Trophoblast cell (in vitro differentiated cells and primary cell): ENCODE measurements at regions not wholly inside any gene's neighbourhood (a gene's known extent, or its start where the extent isn't known, plus 50 kb on each side); places are given as distances from the start of the nearest gene placed in this dataset.

Experiments used
- DNase-seq, 2 donors: peaks; one replicate each; pipeline ENCODE4 v3.0.0-alpha.2; 2016
- H2AFZ ChIP-seq: 2 replicates; pipeline ENCODE4 v1.6.1; 2013; ENCODE audit warnings: low read length, moderate library complexity, mild to moderate bottlenecking; ENCODE audit not compliant: insufficient read depth, poor library complexity
- H2AK5ac ChIP-seq: 2 replicates; pipeline ENCODE4 v1.6.1; 2013; ENCODE audit warnings: mild to moderate bottlenecking, low read length
- H2BK120ac ChIP-seq: 2 replicates; pipeline ENCODE4 v1.6.1; 2013; ENCODE audit warnings: low read length, mild to moderate bottlenecking, moderate library complexity; ENCODE audit not compliant: insufficient read depth, poor library complexity
- H2BK12ac ChIP-seq: 2 replicates; pipeline ENCODE4 v1.6.1; 2013; ENCODE audit warnings: mild to moderate bottlenecking, low read length, moderate library complexity
- H2BK5ac ChIP-seq: 2 replicates; pipeline ENCODE4 v1.6.1; 2013; ENCODE audit warnings: low read length, low read depth, moderate library complexity, mild to moderate bottlenecking; ENCODE audit not compliant: poor library complexity
- H3K14ac ChIP-seq: 2 replicates; pipeline ENCODE4 v1.6.1; 2013; ENCODE audit warnings: mild to moderate bottlenecking, low read length
- H3K18ac ChIP-seq: 2 replicates; pipeline ENCODE4 v1.6.1; 2013; ENCODE audit warnings: mild to moderate bottlenecking, low read length
- H3K23ac ChIP-seq: 2 replicates; pipeline ENCODE4 v1.6.1; 2013; ENCODE audit warnings: low read length
- H3K27ac ChIP-seq: 2 replicates; pipeline ENCODE4 v1.5.1; 2013; ENCODE audit warnings: low read depth, mild to moderate bottlenecking, inconsistent platforms, low read length, moderate library complexity
- H3K27me3 ChIP-seq: 2 replicates; pipeline ENCODE4 v1.6.1; 2013; ENCODE audit warnings: inconsistent platforms, mild to moderate bottlenecking, low read length, moderate library complexity; ENCODE audit not compliant: insufficient read depth
- H3K36me3 ChIP-seq, 2 experiments: 1 replicate in 1 of 2; 2 replicates in 1 of 2; pipeline ENCODE4 v1.6.1; 2013; ENCODE audit warnings: low read length in 2 of 2, mild to moderate bottlenecking in 2 of 2, moderate library complexity in 1 of 2; ENCODE audit not compliant: insufficient read depth in 2 of 2, control insufficient read depth in 1 of 2
- H3K4ac ChIP-seq: 2 replicates; pipeline ENCODE4 v1.6.1; 2013; ENCODE audit warnings: low read depth, mild to moderate bottlenecking, low read length, moderate library complexity
- H3K4me1 ChIP-seq, 2 experiments: 1 replicate in 1 of 2; 2 replicates in 1 of 2; pipeline ENCODE4 v1.6.1; 2013; ENCODE audit warnings: low read length in 2 of 2, mild to moderate bottlenecking in 2 of 2, moderate library complexity in 1 of 2; ENCODE audit not compliant: insufficient read depth in 2 of 2, control insufficient read depth in 1 of 2
- H3K4me2 ChIP-seq: 2 replicates; pipeline ENCODE4 v1.6.1; 2013; ENCODE audit warnings: inconsistent platforms, mild to moderate bottlenecking, low read length, moderate library complexity
- H3K4me3 ChIP-seq: 2 replicates; pipeline ENCODE4 v1.5.1; 2013; ENCODE audit warnings: mild to moderate bottlenecking, low read depth, low read length, inconsistent platforms
- H3K79me1 ChIP-seq: one replicate; pipeline ENCODE4 v1.6.1; 2013; ENCODE audit warnings: low read length
- H3K79me2 ChIP-seq: 2 replicates; pipeline ENCODE4 v1.6.1; 2013; ENCODE audit warnings: low read length, mild to moderate bottlenecking; ENCODE audit not compliant: control insufficient read depth, insufficient read depth, poor library complexity
- H3K9ac ChIP-seq: 2 replicates; pipeline ENCODE4 v1.6.1; 2013; ENCODE audit warnings: mild to moderate bottlenecking, low read length
- H3K9me3 ChIP-seq: 2 replicates; pipeline ENCODE4 v1.6.1; 2013; ENCODE audit warnings: low read depth, mild to moderate bottlenecking, control low read depth, inconsistent platforms, low read length; ENCODE audit not compliant: insufficient read depth
- H4K12ac ChIP-seq: 2 replicates; pipeline ENCODE4 v1.6.1; 2013; ENCODE audit warnings: low read depth, mild to moderate bottlenecking, low read length, moderate library complexity
- H4K8ac ChIP-seq: 2 replicates; pipeline ENCODE4 v1.6.1; 2013; ENCODE audit warnings: low read depth, mild to moderate bottlenecking, low read length, moderate library complexity
- H4K91ac ChIP-seq: one replicate; pipeline ENCODE4 v1.6.1; 2013; ENCODE audit warnings: low read depth, mild to moderate bottlenecking, low read length, moderate library complexity
- WGBS: extraction: QIAGEN DNeasy Blood & Tissue Kit; methylation state at CpG from one replicate; pipeline ENCODE4 v1.1.7; 2013; ENCODE audit warnings: missing lambda C conversion rate; ENCODE audit not compliant: insufficient read length, insufficient coverage; ENCODE audit errors: extremely low coverage; 5-methylcytosine and 5-hydroxymethylcytosine counted together

DNA sequence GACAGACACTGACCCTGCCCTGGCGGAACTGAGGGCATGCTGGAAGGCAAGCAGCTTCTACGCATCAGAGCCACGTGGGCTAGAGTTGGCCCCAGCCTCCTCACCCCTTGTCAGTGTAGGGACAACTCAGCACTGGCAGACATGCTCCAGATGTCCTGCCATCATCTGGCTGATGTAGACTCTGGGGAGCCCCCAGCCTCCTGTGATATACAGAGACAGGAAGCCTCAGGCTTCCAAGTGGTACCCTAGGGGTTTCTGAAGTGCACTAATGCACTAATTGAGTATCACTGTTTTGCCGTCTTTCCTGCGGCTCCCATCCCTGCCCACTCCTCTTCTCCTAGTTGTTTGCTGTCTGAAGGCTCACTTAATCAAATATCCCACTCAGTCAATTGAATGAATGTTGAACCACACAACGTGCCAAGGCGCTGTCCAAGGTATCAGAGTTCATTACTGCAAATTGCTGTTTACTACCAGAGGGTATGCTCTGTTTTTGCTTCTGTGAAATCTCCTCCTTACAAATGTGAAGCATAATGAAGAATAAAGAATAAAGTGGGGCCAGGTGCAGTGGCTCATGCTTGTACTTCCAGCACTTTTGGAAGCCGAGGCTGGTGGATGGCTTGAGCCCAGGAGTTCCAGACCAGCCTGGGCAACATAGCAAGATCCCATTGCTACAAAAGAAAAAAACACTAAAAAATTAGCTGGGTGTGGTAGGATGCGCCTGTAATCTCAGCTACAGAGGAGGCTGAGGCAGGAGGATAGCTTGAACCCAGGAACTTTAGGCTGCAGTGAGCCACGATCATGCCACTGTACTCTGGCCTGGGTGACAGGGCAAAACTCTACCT lies 76.4 kb upstream of the ZBTB18 start:
- DNase-seq, result peak in 1 of 2 donors; percentile 36
- Histone ChIP-seq H3K36me3 (no peaks in the 10 kb centered on the region), H4K91ac (no peak overlapping the region), H3K27ac (no peak overlapping the region), H3K4me1 (no peaks in the 10 kb centered on the region), H3K79me1 (no peaks in the 10 kb centered on the region), H3K23ac (no peak overlapping the region), H4K12ac (no peak overlapping the region), H3K4me2 (no peak overlapping the region), H2AFZ (no peak overlapping the region), H3K9ac (no peak overlapping the region), H3K79me2 (no peaks in the 10 kb centered on the region), H2BK120ac (no peak overlapping the region), H3K18ac (no peak overlapping the region), H3K27me3 (no peaks in the 10 kb centered on the region), H2BK12ac (no peak overlapping the region), H3K14ac (no peak overlapping the region), H3K4ac (no peak overlapping the region), H3K9me3 (no peaks in the 10 kb centered on the region), H2BK5ac (no peak overlapping the region), H4K8ac (no peak overlapping the region), H3K4me3 (no peak overlapping the region), H2AK5ac (no peak overlapping the region)
- WGBS, result no CpG with 5 or more reads among the region's 10 CpGs

DNA sequence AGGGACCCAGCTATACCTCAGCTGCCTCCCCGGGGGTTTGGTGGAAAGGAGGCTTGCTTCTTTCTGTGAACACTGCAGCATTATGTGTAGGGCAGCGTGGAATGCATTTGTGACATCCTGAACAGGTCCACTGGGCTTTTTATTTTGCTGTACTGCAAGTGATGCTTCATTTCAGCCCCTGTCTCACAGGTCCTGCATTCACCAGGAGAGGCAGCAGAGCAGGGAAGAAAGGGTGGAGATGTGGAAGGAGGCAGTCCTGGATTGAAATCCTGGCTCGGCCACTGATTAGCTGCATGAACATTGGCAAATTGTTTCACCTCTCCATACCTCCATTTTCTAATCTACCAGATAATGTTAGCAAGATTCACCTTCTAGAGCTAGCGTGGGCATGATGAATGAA lies 77.9 kb upstream of the ZBTB18 start:
- DNase-seq, result no peak
- H3K36me3 ChIP-seq, result no peaks in the 10 kb centered on the region
- H2BK120ac ChIP-seq, result no peak overlapping the region
- no peak overlapping the region for H3K4me2 ChIP-seq
- H3K79me2 ChIP-seq, result no peaks in the 10 kb centered on the region
- peaks cover 0 to 3% of the 10 kb centered on the region in 2 experiments for H3K4me1 ChIP-seq
- no peak overlapping the region for H3K18ac ChIP-seq
- H2AFZ ChIP-seq, result no peak overlapping the region
- H3K9ac ChIP-seq, result no peak overlapping the region
- H3K27ac ChIP-seq, result no peak overlapping the region
- H2BK12ac ChIP-seq, result no peak overlapping the region
- no peak overlapping the region for H4K8ac ChIP-seq
- H3K4me3 ChIP-seq, result no peak overlapping the region
- no peak overlapping the region for H2BK5ac ChIP-seq
- H3K79me1 ChIP-seq, result no peaks in the 10 kb centered on the region
- no peak overlapping the region for H4K91ac ChIP-seq
- H3K9me3 ChIP-seq, result no peaks in the 10 kb centered on the region
- no peak overlapping the region for H4K12ac ChIP-seq
- H2AK5ac ChIP-seq, result no peak overlapping the region
- H3K27me3 ChIP-seq, result no peaks in the 10 kb centered on the region
- H3K4ac ChIP-seq, result no peak overlapping the region
- H3K23ac ChIP-seq, result no peak overlapping the region
- no peak overlapping the region for H3K14ac ChIP-seq
- WGBS, result no CpG with 5 or more reads among the region's 4 CpGs

DNA sequence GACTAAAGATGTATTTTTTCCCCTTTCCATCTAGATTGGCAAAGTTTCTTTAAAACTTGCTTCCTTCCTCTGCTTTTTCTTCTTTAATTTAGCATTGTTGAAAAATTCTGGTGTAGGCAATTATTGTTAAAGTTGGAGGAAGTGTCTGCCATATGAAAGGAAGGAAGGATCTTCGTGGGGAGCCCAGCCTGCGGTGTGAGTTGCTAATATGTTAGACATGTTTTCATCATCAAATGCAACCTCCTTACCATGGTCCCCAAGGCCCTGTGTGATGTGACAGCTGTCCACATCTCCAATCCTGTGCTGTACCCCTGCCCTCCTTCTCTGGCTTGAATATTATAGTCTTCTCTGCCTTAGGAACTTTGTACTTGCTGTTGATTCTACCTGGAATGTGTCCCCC lies 81.0 kb upstream of the ZBTB18 start:
- H2BK12ac ChIP-seq, result no peak overlapping the region
- H2AK5ac ChIP-seq, result no peak overlapping the region
- H3K79me1 ChIP-seq, result no peaks in the 10 kb centered on the region
- H3K14ac ChIP-seq, result no peak overlapping the region
- WGBS, result no CpG with 5 or more reads among the region's 2 CpGs
- H3K4me3 ChIP-seq, result no peak overlapping the region
- no peak overlapping the region for H3K9ac ChIP-seq
- H3K79me2 ChIP-seq, result no peaks in the 10 kb centered on the region
- H4K8ac ChIP-seq, result no peak overlapping the region
- peaks cover 0 to 6% of the 10 kb centered on the region in 2 experiments for H3K4me1 ChIP-seq
- H3K27me3 ChIP-seq, result no peaks in the 10 kb centered on the region
- no peak overlapping the region for H4K12ac ChIP-seq
- no peak overlapping the region for H2AFZ ChIP-seq
- no peaks in the 10 kb centered on the region for H3K36me3 ChIP-seq
- H3K4me2 ChIP-seq, result no peak overlapping the region
- H2BK5ac ChIP-seq, result no peak overlapping the region
- no peak overlapping the region for H4K91ac ChIP-seq
- no peak for DNase-seq
- H2BK120ac ChIP-seq, result no peak overlapping the region
- H3K9me3 ChIP-seq, result no peaks in the 10 kb centered on the region
- no peak overlapping the region for H3K27ac ChIP-seq
- no peak overlapping the region for H3K4ac ChIP-seq
- H3K18ac ChIP-seq, result no peak overlapping the region
- no peak overlapping the region for H3K23ac ChIP-seq

DNA sequence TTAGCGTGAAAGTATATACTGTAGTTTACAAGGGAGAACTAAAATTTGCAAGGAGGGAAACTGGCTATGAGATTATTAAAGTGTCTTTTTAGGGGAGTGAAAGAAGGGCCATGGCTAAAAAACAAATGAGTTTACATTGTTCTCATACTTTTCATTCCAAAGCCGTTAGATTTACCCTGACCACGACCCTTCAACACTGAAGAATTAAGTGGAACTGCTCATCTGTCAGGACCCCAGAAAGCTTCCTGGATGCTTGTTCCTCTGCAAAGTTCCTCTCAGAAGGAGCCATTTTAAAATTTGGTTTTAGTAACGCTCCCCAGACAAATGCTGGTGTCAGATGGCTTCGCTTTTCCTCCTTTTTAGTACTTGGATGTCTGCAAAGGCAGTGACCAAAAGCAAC lies 82.7 kb upstream of the ZBTB18 start:
- no peak overlapping the region for H3K14ac ChIP-seq
- H3K18ac ChIP-seq, result no peak overlapping the region
- no peak overlapping the region for H4K12ac ChIP-seq
- H3K23ac ChIP-seq, result no peak overlapping the region
- H3K9me3 ChIP-seq, result no peaks in the 10 kb centered on the region
- peaks cover 0 to 6% of the 10 kb centered on the region in 2 experiments for H3K4me1 ChIP-seq
- H3K79me1 ChIP-seq, result no peaks in the 10 kb centered on the region
- H3K27ac ChIP-seq, result peak overlapping the region; percentile 11
- H3K9ac ChIP-seq, result no peak overlapping the region
- H2BK5ac ChIP-seq, result no peak overlapping the region
- no peak overlapping the region for H4K91ac ChIP-seq
- no peaks in the 10 kb centered on the region for H3K36me3 ChIP-seq
- no peak overlapping the region for H4K8ac ChIP-seq
- no peak for DNase-seq
- H3K79me2 ChIP-seq, result no peaks in the 10 kb centered on the region
- no peak overlapping the region for H2AK5ac ChIP-seq
- H3K27me3 ChIP-seq, result no peaks in the 10 kb centered on the region
- H2BK12ac ChIP-seq, result no peak overlapping the region
- no peak overlapping the region for H2AFZ ChIP-seq
- H3K4ac ChIP-seq, result no peak overlapping the region
- no CpG with 5 or more reads among the region's 5 CpGs for WGBS
- H3K4me3 ChIP-seq, result no peak overlapping the region
- peak overlapping the region; percentile 5 for H3K4me2 ChIP-seq
- H2BK120ac ChIP-seq, result no peak overlapping the region
